ENCODE measurements at regions not wholly inside any gene's neighbourhood (a gene's known extent, or its start where the extent isn't known, plus 50 kb on each side); places are given as distances from the start of the nearest gene placed in this dataset.

DNA sequence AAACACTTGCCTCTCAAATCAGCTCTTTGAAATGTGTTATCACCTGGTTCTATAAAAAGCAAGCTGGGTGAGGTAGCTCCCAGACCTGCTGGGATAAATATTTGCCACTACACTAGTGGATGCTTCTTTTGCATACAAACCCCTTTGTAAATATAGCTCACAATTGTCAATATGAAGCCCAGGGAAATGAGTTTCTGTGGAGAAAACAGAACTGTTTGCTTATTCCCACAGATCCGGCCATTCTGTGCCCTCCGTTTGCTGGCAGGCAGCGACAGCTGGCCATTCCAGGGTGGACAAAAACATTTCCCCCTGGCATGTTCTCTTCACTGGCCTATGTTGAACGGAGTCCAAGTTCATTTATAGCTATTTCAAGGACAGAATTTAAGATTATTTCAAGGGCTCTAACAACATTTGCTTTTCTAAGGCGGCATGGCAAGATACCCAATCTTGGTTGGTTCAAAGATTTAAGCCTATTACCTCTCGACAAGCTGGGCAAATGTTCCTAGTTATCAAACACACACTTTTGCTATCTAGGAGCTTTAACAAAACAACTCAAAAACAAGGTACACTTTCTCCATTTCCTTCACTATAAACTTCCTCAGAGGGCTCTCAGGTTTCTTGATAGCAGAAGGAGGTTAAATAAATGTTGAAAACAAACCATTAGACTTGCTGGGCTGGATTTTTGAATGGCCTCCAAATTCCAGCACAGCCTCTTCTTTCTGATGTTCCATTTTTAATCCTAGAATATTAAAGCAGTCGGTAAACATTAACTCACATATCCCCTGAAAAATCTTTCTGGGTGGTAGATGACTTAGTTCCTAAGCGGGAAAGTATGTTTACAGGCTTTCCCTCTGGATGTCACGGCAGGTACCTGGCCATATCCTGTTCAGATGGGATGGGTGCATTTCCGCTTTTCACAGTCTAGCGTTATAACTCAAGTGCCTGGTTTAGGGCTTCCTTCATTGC is 332.3 kb downstream of the PLK2 start:
- TF ChIP-seq CTCF (IDR thresholded peaks at IDR 0.05; ENCODE audit: low read depth, low read length, poor library complexity, severe bottlenecking) = no peak
- TF ChIP-seq EZH2phosphoT487 (IDR thresholded peaks at IDR 0.05; ENCODE audit: borderline replicate concordance, low read length) = no peak
- no peak overlapping the region for H3K27ac ChIP-seq (ENCODE audit: low read depth, low read length)

GRCh38 chr5:58123501-58123900 is 336.4 kb downstream of the PLK2 start:
- no peak for TF ChIP-seq EZH2phosphoT487 (IDR thresholded peaks at IDR 0.05; ENCODE audit: borderline replicate concordance, low read length)
- no peak for TF ChIP-seq CTCF (IDR thresholded peaks at IDR 0.05; ENCODE audit: low read depth, low read length, poor library complexity, severe bottlenecking)
- Histone ChIP-seq H3K27me3 (ENCODE audit: control insufficient read depth, low read length) (no peaks in the 10 kb centered on the region), H3K27ac (ENCODE audit: low read depth, low read length) (no peak overlapping the region), H3K36me3 (ENCODE audit: control insufficient read depth, low read length) (no peaks in the 10 kb centered on the region), H3K4me2 (ENCODE audit: low read length) (no peak overlapping the region), H3K79me2 (ENCODE audit: control insufficient read depth, low read length) (no peaks in the 10 kb centered on the region), H3F3A (ENCODE audit: control insufficient read depth, insufficient read depth) (no peaks in the 10 kb centered on the region), H3K4me1 (ENCODE audit: control insufficient read depth, low read length) (no peaks in the 10 kb centered on the region), H4K20me1 (ENCODE audit: control insufficient read depth, insufficient read depth, low read depth, low read length) (no peaks in the 10 kb centered on the region), H3K9me2 (replicated peaks; ENCODE audit: control insufficient read depth, low read length) (no peaks in the 10 kb centered on the region), H3K9me3 (ENCODE audit: control insufficient read depth, insufficient read depth, low read length) (no peaks in the 10 kb centered on the region), H3K4me3 (ENCODE audit: low read length) (no peak overlapping the region)

More for the DNA sequence above, 332.3 kb downstream of the PLK2 start:
- H3K4me3 ChIP-seq (ENCODE audit: low read length) = no peak overlapping the region
- H3K4me2 ChIP-seq (ENCODE audit: low read length) = no peak overlapping the region
- H3K9me3 ChIP-seq (ENCODE audit: control insufficient read depth, insufficient read depth, low read length) = no peaks in the 10 kb centered on the region
- no peaks in the 10 kb centered on the region for H3F3A ChIP-seq (ENCODE audit: control insufficient read depth, insufficient read depth)
- no peaks in the 10 kb centered on the region for H3K4me1 ChIP-seq (ENCODE audit: control insufficient read depth, low read length)
- no peaks in the 10 kb centered on the region for H3K27me3 ChIP-seq (ENCODE audit: control insufficient read depth, low read length)
- H3K36me3 ChIP-seq (ENCODE audit: control insufficient read depth, low read length) = no peaks in the 10 kb centered on the region
- no peaks in the 10 kb centered on the region for H3K9me2 ChIP-seq (replicated peaks; ENCODE audit: control insufficient read depth, low read length)
- H3K79me2 ChIP-seq (ENCODE audit: control insufficient read depth, low read length) = no peaks in the 10 kb centered on the region
- no peaks in the 10 kb centered on the region for H4K20me1 ChIP-seq (ENCODE audit: control insufficient read depth, insufficient read depth, low read depth, low read length)

DNA sequence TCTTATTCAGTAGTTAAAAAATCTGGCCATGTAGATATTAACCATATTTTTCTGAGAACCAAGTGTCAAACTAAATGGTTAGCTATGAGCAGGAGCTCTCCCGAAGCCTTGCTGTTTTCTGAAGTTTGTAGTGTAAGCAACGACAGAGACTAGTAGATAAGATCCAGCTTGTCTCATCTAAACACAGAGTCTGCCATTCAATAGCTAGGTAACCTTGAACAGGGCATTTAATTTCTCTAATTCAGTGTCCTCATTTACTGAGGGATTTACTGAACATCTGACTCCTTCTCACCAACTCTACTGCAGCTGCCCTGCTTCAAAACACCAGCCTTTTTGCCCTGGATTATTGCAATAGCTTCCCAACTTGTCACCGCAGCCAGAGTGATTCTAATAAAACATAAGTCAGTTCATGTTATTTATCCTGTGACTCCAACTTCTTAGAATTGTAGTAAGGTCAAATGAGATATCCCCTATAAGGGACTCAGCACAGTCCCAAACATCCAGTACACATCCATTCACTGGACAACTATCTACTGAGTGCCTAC is 337.0 kb downstream of the PLK2 start:
- TF ChIP-seq CTCF (IDR thresholded peaks at IDR 0.05; ENCODE audit: low read depth, low read length, poor library complexity, severe bottlenecking) = no peak
- no peak for TF ChIP-seq EZH2phosphoT487 (IDR thresholded peaks at IDR 0.05; ENCODE audit: borderline replicate concordance, low read length)
- no peak overlapping the region for H3K27ac ChIP-seq (ENCODE audit: low read depth, low read length)
- no peaks in the 10 kb centered on the region for H4K20me1 ChIP-seq (ENCODE audit: control insufficient read depth, insufficient read depth, low read depth, low read length)

More for the DNA sequence above, 337.0 kb downstream of the PLK2 start:
- Histone ChIP-seq H3K79me2 (ENCODE audit: control insufficient read depth, low read length) (no peaks in the 10 kb centered on the region), H3K4me2 (ENCODE audit: low read length) (no peak overlapping the region), H3F3A (ENCODE audit: control insufficient read depth, insufficient read depth) (no peaks in the 10 kb centered on the region), H3K9me3 (ENCODE audit: control insufficient read depth, insufficient read depth, low read length) (no peaks in the 10 kb centered on the region), H3K36me3 (ENCODE audit: control insufficient read depth, low read length) (no peaks in the 10 kb centered on the region), H3K27me3 (ENCODE audit: control insufficient read depth, low read length) (no peaks in the 10 kb centered on the region), H3K4me1 (ENCODE audit: control insufficient read depth, low read length) (no peaks in the 10 kb centered on the region), H3K9me2 (replicated peaks; ENCODE audit: control insufficient read depth, low read length) (no peaks in the 10 kb centered on the region), H3K4me3 (ENCODE audit: low read length) (no peak overlapping the region)

Data from DOHH2 (cell line).